Dermis blood vessel endothelial cell (primary cell): ENCODE measurements at regions not wholly inside any gene's neighbourhood (a gene's known extent, or its start where the extent isn't known, plus 50 kb on each side); places are given as distances from the start of the nearest gene placed in this dataset.
"Not testable (repeated sequence)": the region's sequence is repeated elsewhere in the genome, so short reads cannot be mapped to it uniquely, and the experiment has no call there.

Experiments
- DNase-seq: peaks from one replicate; pipeline ENCODE4 v3.0.0; 2010

DNA sequence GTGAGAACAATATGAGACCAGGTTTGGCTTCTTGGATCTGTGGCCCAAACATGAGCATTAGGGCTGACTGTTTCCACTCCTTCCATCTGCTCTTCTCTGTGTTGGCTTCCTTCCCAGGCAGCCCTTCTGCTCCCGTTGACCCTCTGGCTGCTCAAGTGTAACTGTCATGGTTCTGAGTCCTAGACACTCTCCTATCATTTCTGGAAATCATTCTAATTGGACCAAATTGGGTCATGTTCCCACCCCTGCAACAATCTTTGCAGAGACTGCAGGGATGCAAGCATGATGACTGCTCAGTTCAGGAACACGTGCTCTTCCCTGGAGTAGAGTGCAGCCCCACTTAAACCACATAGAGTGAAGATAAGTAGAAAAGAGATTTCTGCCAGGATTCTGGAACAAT is 741.4 kb downstream of the TAF11L14 start:
- no peak for DNase-seq

DNA sequence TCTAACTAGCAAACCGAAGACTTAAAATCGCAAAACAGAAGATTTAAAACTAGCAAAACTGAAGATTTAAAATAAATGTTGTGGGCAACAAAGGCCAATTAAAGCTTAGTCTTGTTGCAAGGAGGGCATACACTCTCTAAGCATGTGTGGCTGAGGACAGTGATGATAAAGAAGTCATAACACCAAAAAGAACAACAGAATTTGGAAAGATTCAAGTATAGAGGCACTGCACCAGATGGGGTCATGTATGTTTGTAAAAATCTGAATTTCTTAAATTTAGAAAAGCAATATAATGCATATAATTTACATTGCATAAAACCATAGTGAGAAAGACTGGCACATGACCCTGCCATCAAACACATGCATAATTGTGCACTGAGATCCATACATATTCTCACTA is 743.8 kb downstream of the TAF11L14 start:
- no peak for DNase-seq

DNA sequence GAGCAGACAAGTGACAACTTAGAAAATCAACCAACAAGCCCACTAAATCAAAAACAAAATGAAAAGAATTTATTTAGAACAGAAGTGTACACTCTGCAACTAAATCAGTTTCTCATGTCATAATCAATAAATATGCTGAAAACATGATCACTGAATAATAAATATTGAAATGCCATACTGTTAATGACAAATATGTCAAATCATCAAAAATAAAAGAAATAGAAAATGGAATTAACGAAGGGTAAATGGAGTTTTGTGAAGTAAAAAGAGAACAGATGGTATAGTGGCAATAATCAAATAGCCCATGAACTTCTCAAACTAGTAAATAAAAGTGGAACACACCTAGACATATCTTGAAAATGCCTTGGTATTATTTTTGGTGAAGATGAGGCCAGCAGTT is 744.9 kb downstream of the TAF11L14 start:
- no peak for DNase-seq

DNA sequence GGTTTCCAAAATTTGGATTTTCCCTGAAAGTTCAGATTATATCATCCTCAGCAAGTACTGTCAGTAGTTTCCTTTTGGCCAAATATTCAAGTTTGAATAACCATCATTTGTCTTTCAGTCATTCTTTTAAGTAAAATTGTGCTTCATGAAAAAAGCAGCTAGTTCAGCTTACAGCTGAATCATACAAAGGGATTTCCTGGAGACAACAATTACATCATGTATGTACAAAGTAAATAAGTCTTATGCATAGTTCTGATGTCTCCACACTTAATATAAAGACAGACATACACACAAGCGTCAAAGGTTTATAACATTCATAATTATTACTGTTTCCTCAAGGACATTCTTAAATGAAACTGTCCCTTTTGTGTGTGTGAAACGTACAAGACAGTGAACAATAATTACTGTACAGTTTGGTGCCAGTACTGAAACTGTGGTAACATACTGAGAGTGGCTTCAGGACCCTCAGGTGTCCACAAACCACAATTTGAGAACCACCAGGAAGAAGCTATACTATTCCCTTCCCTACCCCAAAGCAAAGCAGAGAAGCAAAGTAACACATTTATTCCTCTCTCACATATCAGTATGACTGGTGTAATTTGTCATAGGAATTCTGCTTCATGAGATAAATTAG is 746.6 kb downstream of the TAF11L14 start:
- DNase-seq: no peak

DNA sequence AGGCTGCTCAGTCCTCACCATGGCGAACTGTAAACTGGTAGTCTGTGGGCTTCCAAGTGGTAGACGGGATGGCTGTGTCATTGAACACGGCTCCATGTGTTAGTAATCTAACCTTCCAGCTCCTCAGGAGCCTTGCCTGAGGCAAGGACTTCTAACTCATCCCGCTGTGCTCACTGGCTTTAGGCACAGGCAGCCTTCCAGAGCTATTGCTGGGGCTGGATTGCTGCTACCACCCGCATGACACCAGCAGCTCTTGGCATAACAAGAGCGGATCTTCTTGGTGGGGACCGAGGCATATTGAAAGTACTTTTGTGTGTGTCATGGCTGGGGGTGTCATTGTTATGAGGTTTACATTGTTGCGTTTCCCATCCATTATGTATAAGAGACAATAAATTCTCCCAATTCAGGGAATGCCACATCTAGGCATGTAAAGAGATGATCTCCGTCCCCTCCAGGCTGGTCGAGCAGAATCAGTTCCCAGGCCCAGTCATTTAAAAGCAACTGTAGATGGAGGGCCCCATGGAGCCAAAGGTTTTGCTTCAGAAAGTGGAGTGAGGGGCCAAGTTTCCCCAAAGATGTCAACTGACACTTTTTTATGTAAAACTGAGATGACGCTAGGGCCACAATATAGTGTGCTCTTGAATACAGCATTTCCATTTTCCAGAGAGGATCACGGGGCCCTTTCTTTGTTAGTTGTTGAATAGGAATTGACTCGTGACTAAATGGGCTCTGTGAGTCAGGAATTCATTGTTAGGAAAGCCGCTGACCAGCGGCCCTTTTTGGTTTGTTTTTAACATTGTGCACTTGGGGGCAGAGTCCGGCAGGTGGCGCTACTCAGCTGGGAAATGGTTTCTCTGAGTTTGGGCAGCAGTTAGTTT is 759.5 kb downstream of the TAF11L14 start:
- DNase-seq: peak; percentile 26

DNA sequence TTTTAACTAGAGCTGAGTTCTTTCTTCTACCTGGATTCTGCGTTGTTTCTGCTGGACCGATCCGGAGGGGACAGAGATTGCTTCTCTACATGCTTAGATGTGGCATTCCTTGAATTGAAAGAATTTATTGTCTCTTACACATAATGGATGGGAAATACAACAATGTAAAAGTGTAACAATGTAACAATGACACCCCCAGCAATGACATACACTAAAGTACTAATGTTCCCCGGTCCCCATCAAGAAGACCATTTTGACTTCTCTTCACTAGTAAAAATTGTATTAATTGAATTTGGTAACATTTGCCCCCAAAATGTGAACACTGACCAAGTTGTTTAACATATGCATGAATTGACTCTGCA is 760.2 kb downstream of the TAF11L14 start:
- no peak for DNase-seq

DNA sequence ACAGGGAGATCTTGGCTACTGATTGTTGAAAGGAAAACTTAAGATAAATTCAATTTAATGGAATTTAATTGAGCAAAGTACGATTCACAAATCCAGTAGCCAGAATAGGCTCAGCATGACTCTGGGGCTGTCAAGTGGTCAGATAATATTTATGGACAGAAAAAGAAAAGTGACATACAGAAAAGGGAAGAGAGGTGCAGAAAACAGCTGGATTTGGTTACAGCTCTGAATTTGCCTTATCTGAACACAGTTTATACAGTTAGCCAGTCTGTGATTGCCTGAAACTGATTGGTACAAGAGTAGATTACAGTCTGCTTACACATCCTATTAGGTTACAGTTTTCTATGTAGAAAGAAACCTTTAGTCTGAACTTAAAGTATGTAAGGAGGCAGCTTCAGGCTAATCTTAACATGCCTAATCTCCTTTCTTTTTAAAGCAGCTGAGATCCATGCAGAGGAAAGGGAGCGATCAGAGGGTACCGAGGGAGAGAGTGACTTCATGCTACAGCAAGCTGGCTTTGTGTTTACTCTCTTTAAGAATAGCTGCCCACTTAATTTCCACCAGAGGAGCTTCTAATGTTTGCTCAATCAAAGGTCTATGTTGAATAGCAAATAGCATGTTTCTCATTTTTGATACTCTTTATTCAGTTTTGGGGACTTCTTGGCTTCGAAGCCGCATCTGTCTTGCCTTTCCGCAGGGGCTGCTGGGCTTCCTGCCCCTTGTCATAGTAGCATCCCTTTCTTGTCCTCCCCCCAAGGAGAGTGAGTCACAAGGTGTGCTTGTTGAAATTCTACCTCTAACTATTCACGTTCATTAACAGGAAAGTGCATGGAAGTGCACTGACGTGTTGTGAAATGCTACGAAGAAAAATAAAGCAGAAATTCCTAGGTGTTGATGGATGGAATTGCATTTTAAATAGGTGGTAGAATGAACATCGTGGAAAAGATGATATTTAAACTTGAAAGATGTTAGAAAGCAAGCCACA is 761.2 kb downstream of the TAF11L14 start:
- DNase-seq: no peak

DNA sequence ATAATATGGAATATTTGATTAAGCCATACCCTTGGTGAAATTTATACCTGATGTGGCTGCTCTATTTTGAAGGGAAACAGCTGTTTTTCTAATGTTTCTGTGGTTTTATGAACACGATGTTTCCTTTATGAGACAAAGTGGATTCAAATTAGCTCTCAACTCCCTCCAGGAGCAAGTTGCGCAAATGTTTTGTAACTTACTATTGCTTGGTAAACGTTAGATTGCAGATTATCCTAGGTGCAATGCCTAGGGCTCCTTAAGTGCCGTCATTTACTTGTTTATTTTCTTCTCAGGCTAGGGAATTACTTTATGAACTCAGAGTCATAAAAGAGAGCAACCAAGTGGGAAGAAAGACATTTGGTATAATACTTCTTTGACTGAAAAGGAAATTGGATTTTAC is 763.1 kb downstream of the TAF11L14 start:
- no peak for DNase-seq

DNA sequence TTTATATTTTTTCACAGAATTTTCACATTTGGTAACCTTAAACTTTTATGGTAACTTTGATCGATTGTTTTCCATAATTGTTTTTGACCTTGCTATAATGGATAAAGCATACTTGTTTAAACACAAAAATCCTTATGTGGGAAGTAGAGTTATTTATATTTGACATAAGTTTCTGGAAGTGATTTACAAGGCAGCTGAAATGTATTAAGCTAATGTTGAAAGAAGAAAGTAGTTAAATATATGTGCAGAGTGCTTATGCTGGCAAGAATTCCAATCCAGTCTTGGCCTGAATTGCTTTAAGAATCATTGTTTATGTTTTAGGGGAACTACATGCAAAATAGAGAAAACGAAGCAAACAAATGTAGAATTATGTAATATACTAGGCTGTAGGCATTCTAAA is 763.6 kb downstream of the TAF11L14 start:
- DNase-seq: no peak

DNA sequence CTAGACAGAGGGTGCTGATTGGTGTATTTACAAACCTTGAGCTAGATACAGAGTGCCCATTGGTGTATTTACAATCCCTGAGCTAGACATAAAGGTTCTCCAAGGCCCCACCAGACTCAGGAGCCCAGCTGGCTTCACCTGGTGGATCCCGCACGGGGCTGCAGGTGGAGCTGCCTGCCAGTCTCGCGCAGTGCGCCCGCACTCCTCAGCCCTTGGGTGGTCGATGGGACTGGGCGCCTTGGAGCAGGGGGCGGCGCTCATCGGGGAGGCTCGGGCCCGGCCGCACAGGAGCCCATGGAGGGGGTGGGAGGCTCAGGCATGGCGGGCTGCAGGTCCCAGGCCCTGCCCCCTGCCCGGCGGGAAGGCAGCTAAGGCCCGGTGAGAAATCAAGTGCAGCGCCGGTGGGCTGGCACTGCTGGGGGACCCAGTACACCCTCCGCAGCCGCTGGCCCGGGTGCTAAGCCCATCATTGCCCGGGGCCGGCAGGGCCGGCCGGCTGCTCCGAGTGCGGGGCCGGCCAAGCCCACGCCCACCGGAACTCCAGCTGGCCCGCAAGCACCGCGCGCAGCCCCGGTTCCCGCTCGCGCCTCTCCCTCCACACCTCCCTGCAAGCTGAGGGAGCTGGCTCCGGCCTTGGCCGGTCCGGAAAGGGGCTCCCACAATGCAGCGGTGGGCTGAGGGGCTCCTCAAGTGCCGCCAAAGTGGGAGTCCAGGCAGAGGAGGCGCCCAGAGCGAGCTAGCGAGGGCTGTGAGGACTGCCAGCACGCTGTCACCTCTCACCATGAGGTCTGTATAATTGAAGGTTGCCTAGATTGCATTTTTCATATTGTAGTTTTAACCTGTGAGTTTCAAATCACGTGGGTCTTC is 765.4 kb downstream of the TAF11L14 start:
- not testable (repeated sequence) for DNase-seq

DNA sequence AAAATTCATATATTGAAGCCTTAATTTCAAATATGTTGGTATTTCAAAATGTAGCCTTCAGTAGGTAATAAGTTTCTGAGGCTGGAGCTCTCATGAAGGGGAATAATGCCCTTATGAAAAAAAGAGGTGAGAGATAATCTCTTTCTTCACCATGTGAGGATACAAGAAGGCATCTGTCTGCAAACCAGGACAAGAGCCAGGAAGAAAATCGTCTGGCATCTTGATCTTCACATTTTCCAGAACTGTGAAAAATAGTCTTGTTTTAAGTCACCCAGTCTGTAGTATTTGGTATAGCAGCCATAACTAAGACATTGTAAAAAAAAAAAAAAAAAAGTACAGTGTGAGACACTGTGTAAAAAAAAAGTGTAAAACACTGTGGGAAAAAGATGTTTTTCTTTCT is 768.9 kb downstream of the TAF11L14 start:
- DNase-seq: no peak

DNA sequence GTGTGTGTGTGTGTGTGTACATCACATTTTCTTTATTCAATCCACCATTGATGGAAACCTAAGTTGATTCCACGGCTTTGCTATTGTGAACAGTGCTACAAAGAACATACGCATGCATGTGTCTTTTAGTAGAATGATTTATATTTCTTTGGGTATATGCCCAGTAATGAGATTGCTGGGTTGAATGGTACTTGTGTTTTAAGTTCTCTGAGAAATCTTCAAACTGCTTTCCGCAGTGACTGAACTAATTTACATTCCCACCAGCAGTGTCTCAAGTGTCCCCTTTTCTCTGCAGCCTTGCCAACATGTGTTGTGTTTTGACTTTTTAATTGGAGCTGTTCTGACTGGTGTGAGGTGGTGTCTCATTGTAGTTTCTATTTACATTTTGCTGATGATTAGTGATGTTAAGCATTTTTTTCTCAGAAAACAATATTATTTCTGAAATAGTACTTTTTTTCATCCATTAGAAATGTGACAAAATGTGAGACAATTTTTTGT is 769.7 kb downstream of the TAF11L14 start:
- DNase-seq: no peak

DNA sequence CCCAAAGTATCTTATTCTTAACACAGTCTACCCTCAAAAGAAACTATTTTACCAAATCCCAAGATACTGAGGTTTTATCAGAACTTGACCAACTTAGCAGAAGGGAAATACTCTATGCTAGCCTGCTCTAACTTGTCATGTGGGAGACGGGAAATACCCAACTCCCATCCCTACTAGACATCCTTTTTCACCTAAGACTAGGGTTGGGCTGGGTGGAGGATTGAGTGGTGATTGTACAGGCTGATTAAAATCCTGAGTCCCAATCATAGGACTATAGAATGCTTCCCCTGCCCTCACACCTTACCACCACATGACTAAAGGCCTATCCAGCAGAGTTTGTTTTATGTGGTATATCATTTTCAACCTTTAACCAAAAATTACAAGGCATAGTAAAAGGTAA is 786.5 kb downstream of the TAF11L14 start:
- DNase-seq: no peak

DNA sequence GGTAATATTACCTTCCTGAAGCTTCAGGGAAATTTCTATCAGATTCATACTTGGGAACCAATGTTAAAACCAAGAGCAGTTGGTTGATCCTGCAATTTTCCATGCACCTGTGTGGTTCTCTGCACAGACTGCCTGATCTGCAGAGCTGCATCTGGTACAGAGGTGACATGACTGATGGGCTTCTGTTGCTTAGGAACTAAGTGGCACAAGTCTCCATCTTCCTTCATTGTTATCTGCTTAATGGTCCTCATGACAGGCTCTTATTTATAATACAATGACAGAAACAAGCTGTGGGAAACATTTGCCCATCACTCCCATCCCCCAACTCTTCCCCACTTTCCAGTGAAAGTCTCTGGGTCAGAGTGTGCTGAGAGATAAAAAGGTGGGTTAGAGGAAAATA is 799.1 kb downstream of the TAF11L14 start:
- DNase-seq: no peak

DNA sequence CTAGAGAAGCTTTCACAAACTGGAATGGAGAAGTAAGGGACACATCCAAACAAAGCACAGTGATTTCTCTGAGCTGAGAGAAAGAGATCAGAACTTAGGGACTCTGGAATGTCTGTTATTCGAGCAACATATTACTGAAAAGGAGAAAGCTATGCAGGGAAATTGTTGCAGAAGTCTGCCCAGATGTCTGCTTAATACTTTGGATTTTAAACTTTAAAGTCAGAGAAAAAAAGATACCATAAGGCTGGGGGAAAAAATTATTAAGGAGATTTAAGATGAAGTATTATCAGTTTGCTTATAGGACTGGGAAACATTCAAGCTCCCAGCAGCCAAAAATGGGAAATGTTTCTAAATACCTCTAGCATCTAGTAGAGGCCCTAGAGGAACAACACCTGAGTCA is 803.9 kb downstream of the TAF11L14 start:
- no peak for DNase-seq

DNA sequence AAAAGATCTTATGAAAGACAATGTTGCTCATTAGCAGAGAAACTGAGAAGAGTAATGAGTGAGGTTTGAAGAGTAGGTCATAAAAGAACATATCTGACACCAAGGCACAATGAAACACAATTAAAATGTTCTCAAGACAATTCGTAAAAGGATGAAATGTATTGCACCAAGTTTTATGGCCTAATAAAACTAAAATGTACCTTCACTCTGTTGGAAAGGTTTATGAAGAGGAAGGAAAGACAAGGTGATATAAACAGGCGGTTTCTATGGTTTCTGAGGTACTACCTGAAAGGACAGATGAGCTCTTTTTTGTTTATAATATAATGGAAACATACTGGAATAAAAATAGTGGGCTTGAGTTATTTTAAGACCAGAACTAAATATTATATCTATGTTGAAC is 821.3 kb downstream of the TAF11L14 start:
- DNase-seq: no peak

DNA sequence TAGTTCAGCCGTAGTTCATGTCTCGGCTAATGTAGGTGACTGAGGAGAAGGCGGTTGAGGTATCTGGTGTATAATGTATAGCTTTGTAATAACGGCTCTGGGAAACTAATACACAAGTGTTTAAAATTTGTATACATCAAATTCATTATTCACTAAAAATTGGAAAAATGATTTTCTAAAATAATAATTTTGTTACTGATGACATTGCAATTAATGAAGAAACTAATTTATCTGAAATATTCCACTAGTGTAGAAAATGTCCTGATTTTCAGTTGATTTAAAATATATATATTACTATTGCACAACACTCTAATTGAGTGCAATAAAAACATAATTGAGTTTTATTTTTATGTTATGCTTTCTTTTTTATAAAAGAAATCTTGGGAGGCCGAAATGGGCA is 823.0 kb downstream of the TAF11L14 start:
- no peak for DNase-seq

DNA sequence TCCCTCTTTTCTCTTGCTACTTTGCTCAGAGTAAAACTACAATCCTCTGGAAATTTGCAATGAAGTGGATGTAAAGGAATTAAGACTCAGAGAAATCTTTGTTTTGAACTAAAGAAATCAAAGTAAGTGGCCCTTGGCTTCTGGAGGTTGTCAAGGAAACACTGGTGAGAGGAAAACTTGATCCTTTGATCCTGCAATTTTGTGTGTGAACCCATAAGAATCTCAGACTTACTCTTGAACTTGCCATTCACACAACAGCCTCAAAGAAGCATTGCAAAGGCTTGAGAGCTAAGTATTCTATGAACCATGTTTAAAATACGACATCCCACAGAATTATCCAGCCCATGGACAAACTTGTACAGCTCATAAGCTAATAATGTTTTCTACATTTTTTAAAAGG is 827.5 kb downstream of the TAF11L14 start:
- DNase-seq: no peak

DNA sequence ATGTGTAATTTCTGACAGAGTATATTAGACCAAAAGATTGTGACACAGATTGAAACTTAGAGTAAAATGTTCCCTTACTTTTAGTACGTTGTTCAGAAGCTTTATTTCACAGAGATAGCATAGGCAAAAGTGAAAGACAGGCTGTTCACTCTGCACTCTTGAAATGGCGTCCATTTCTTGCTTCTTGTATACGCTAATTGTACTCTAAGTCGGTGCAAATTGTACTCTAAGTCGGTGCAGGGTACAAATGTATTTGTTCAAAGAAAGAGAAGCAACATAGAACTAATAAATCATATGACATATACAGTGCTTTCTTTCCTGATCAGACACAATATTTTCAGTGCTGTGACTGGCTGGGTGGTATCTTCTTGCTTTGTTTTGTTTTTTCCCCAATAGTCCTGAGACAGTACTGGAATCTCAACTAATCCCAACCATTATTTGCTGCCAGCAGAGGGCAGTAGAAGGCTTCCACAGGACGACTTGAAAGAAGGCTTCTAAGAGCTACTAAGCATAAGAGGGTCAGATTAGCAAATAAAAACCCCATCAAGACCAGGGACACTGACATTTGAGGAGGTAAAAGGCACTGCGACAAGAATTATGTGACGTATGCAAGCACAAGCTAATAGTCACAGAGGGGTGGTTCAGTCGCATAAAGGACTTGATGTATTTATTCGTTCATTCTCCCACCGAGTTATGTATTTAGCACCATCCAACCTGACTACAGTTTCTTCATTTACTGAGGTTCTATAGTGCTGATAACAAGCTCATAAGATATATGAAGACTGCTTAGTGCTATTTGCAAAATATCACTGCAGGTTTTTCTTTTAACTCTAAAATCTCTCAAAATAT is 831.8 kb downstream of the TAF11L14 start:
- peak; percentile 29 for DNase-seq

DNA sequence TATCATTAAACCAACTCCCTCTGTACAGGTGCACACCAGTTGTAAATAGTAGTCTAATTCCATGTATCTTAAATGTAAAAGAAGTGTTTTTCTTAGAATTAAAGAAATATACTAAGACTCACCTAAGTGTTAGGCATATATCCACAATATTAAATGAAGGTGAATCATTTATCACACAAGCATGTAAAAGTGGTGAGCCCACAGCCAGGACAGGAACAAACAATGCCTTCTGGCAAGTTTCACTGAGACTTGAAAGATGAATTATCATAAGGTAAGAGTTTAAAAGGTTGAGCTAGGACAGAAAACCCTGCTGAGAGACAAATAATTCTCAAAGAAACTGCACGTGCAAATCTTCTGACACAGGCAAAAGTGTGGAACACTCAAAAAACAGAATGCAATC is 832.5 kb downstream of the TAF11L14 start:
- DNase-seq: no peak

DNA sequence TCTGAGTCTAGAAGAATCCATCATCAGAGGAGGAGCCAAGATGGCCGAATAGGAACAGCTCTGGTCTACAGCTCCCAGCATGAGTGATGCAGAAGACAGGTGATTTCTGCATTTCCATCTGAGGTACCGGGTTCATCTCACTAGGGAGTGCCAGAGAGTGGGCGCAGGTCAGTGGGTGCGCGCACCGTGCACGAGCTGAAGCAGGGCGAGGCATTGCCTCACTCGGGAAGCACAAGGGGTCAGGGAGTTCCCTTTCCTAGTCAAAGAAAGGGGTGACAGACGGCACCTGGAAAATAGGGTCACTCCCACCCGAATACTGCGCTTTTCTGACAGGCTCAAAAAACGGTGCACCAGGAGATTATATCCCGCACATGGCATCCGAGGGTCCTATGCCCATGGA is 837.5 kb downstream of the TAF11L14 start:
- DNase-seq: not testable (repeated sequence)
